HG02642 (cell line): ENCODE measurements at regions not wholly inside any gene's neighbourhood (a gene's known extent, or its start where the extent isn't known, plus 50 kb on each side); places are given as distances from the start of the nearest gene placed in this dataset.
"Not testable (repeated sequence)": the region's sequence is repeated elsewhere in the genome, so short reads cannot be mapped to it uniquely, and the experiment has no call there.

Source experiments
- ATAC-seq: cut with Tn5 transposase; IDR thresholded peaks from one replicate; pipeline ENCODE4 v1.9.1; 2021; ENCODE audit warnings: mild to moderate bottlenecking; ENCODE audit not compliant: unreplicated experiment, poor library complexity

- no peak for ATAC-seq
Measured at GRCh38 chr14:35956376-35957085, 130.4 kb downstream of the BRMS1L start.

- no peak for ATAC-seq
Measured at GRCh38 chr14:35952584-35952983, 126.4 kb downstream of the BRMS1L start.

DNA sequence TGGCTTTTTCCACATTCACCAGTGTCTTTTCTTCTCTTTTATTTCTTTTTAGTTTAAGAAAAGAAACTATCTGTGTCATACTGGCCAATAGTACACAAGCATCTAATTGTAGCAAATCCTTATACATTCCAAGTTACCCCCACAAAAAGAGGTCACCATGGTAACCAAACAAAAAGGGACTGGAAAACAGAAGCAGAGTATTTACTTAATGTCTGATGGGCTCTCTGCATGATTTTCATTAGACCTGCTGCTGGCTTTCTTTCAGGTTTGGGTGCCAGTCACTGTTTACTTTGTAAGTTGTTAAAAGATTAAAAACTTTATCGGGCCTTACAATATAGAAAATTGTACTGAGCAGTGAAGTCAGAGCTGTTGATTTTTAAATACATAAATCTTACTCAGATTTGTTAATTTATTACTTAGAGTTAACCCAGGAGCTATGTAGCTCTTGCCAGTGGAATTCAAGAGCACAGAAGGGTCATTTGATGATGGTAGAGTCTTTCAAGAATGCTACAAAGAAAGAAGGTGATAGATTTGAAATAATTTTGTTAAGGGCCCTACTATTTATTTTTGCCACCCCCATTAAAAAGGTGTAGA is 123.9 kb downstream of the BRMS1L start:
- no peak for ATAC-seq

- not testable (repeated sequence) for ATAC-seq
Measured at GRCh38 chr14:35947983-35948382, 121.8 kb downstream of the BRMS1L start.

GRCh38 chr14:35944847-35945246 is 118.7 kb downstream of the BRMS1L start:
- ATAC-seq: peak; percentile 51

DNA sequence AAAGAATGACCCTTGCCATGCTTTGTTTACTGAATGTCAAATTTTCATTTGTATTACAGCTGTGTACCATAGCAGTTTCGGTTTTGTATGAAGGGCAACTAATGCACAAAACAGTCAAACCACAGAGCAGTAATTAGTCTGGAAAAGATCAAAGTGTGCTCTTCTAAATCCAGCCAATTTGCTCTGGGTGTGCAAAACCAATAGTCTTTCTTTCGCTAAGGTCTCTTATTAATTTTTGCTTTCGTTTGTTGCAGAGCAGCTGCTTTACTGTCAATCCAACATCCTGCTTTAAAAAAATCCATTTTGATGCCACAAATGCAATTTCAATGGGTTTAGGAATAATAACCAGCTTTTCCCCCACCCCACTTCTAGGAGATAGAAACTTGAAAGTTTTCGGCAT is 114.2 kb downstream of the BRMS1L start:
- peak; percentile 77 for ATAC-seq

GRCh38 chr14:35938770-35939169 is 112.6 kb downstream of the BRMS1L start:
- ATAC-seq: no peak

GRCh38 chr14:35934499-35934898 is 108.4 kb downstream of the BRMS1L start:
- peak; percentile 55 for ATAC-seq

GRCh38 chr14:35932659-35933159 is 106.6 kb downstream of the BRMS1L start:
- ATAC-seq: peak; percentile 71

DNA sequence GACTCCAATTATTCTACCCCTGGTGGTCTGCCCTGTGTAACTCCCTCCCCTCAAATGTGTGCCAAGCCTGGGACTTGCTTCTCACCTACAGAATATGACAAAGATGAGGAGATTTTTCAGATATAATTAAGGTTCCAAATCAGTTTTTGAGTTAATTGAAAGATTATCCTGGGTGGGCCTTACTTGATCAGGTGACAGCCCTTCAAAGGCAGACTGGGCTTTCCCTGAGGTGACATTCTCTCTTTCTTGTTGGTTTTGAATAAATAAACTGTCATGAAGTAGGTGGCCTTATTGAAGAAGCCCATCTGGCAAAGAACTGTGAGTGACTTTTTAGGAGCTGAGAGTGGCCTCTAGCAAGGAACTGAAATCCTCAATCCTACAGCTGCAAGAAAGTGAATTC is 106.0 kb downstream of the BRMS1L start:
- peak; percentile 37 for ATAC-seq

DNA sequence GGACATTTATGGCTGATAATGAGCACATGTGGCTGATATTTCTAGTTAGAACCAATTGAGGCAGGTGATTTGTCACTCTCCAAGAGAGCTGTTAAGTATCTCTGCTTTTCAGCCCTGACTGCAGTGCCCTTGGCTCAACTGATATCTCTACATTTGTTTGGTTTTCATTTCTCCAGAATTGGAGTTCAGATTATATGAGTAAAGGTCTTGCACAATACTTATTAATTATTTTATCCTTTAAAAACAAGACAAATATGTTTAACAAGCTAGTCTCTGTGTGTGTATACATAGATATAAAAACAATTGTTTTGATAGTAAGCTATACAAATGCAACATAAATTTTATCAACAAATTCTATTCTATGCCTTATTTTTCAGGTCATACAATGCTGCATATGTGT is 105.2 kb downstream of the BRMS1L start:
- no peak for ATAC-seq

DNA sequence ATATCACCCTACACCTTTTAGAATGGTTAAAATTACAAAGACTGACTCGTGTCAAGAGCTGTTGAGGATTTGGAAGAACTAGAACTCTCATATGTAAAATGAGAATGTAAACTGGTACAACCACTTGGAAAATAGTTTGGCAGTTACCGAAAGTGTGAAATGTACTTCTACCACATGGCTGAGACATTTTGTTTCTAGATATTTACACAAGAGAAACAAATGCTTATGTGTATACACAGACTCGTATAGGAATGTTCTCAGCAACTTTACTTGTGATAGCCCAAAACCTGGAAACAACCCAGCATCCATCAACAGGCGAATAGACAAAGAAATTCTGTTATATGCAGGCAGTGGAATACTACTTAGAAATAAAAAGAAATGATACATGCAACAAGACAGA is 103.0 kb downstream of the BRMS1L start:
- ATAC-seq: no peak

GRCh38 chr14:35927727-35928126 is 101.6 kb downstream of the BRMS1L start:
- ATAC-seq: no peak

GRCh38 chr14:35925319-35925718 is 99.2 kb downstream of the BRMS1L start:
- ATAC-seq: no peak

DNA sequence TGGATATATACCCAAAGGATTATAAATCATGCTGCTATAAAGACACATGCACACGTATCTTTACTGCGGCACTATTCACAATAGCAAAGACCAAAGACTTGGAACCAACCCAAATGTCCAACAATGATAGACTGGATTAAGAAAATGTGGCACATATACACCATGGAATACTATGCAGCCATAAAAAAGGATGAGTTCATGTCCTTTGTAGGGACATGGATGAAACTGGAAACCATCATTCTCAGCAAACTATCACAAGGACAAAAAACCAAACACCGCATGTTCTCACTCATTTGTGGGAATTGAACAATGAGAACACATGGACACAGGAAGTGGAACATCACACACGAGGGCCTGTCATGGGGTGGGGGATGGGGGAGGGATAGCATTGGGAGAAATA is 96.5 kb downstream of the BRMS1L start:
- ATAC-seq: not testable (repeated sequence)

GRCh38 chr14:35921745-35922144 is 95.6 kb downstream of the BRMS1L start:
- no peak for ATAC-seq
